Type B pancreatic cell (in vitro differentiated cells): ENCODE measurements at regions not wholly inside any gene's neighbourhood (a gene's known extent, or its start where the extent isn't known, plus 50 kb on each side); places are given as distances from the start of the nearest gene placed in this dataset.
"Not testable (repeated sequence)": the region's sequence is repeated elsewhere in the genome, so short reads cannot be mapped to it uniquely, and the experiment has no call there.

Experiments
- DNase-seq: peaks from one replicate; pipeline ENCODE4 v3.0.0; 2021; ENCODE audit warnings: mixed read lengths; ENCODE audit not compliant: unreplicated experiment; ENCODE audit errors: extremely low spot score
- H3K27ac Mint-ChIP-seq: 2 replicates; pipeline ENCODE4 v1.8.0; 2021; ENCODE audit warnings: mild to moderate bottlenecking, mixed read lengths
- H3K27me3 Mint-ChIP-seq: 2 replicates; pipeline ENCODE4 v1.8.0; 2021; ENCODE audit warnings: mixed read lengths
- H3K36me3 Mint-ChIP-seq: 2 replicates; pipeline ENCODE4 v1.8.0; 2021; ENCODE audit warnings: mixed read lengths
- H3K4me1 Mint-ChIP-seq: one replicate; pipeline ENCODE4 v1.8.0; 2021; ENCODE audit warnings: mixed read lengths; ENCODE audit not compliant: unreplicated experiment
- H3K4me3 Mint-ChIP-seq: 2 replicates; pipeline ENCODE4 v1.8.0; 2021; ENCODE audit warnings: mild to moderate bottlenecking, mixed read lengths
- H3K9me3 Mint-ChIP-seq: 2 replicates; pipeline ENCODE4 v1.8.0; 2021; ENCODE audit warnings: mixed read lengths
- CTCF ChIP-seq: fragments of 200-600 bp; sonication (generic); conservative IDR thresholded peaks from 2 replicates; pipeline ENCODE4 v1.5.0; 2021; ENCODE audit warnings: antibody characterized with exemption, mild to moderate bottlenecking

GRCh38 chr4:17232566-17233253 is 279.2 kb downstream of the QDPR start:
- no peaks in the 10 kb centered on the region for H3K36me3 Mint-ChIP-seq
- no peaks in the 10 kb centered on the region for H3K9me3 Mint-ChIP-seq
- H3K27ac Mint-ChIP-seq: no peak overlapping the region
- H3K27me3 Mint-ChIP-seq: no peaks in the 10 kb centered on the region
- peaks cover 19% of the 10 kb centered on the region for H3K4me1 Mint-ChIP-seq
- DNase-seq: no peak
- H3K4me3 Mint-ChIP-seq: no peak overlapping the region
- no peak for TF ChIP-seq CTCF

- peaks cover 19% of the 10 kb centered on the region for H3K4me1 Mint-ChIP-seq
- not testable (repeated sequence) for DNase-seq, H3K27ac Mint-ChIP-seq, H3K36me3 Mint-ChIP-seq, H3K27me3 Mint-ChIP-seq, H3K4me3 Mint-ChIP-seq, H3K9me3 Mint-ChIP-seq
These were observed 279.9 kb downstream of the QDPR start for GRCh38 chr4:17231880-17232475.

GRCh38 chr4:17230727-17231126 is 281.2 kb downstream of the QDPR start:
- Mint-ChIP-seq H3K36me3 (no peaks in the 10 kb centered on the region), H3K4me3 (no peak overlapping the region), H3K27me3 (no peaks in the 10 kb centered on the region), H3K27ac (no peak overlapping the region), H3K4me1 (peaks cover 19% of the 10 kb centered on the region), H3K9me3 (no peaks in the 10 kb centered on the region)
- no peak for DNase-seq
- TF ChIP-seq CTCF: no peak

- Mint-ChIP-seq H3K4me1 (no peaks in the 10 kb centered on the region), H3K36me3 (no peaks in the 10 kb centered on the region), H3K9me3 (peaks cover 4% of the 10 kb centered on the region), H3K4me3 (no peak overlapping the region), H3K27ac (no peak overlapping the region), H3K27me3 (no peaks in the 10 kb centered on the region)
- no peak for DNase-seq
- TF ChIP-seq CTCF: no peak
These were observed 291.1 kb downstream of the QDPR start for GRCh38 chr4:17220816-17221215.

GRCh38 chr4:17218786-17219185 is 293.1 kb downstream of the QDPR start:
- no peaks in the 10 kb centered on the region for H3K36me3 Mint-ChIP-seq
- H3K4me3 Mint-ChIP-seq: no peak overlapping the region
- TF ChIP-seq CTCF: no peak
- H3K27me3 Mint-ChIP-seq: no peaks in the 10 kb centered on the region
- H3K27ac Mint-ChIP-seq: no peak overlapping the region
- DNase-seq: no peak
- H3K4me1 Mint-ChIP-seq: no peaks in the 10 kb centered on the region
- peaks cover 4% of the 10 kb centered on the region for H3K9me3 Mint-ChIP-seq

- no peak for DNase-seq
- H3K4me1 Mint-ChIP-seq: no peaks in the 10 kb centered on the region
These were observed 304.8 kb downstream of the QDPR start for GRCh38 chr4:17206829-17207801.

More at GRCh38 chr4:17206829-17207801, 304.8 kb downstream of the QDPR start:
- no peaks in the 10 kb centered on the region for H3K36me3 Mint-ChIP-seq
- TF ChIP-seq CTCF: no peak
- H3K27ac Mint-ChIP-seq: no peak overlapping the region
- peaks cover 6% of the 10 kb centered on the region for H3K27me3 Mint-ChIP-seq
- H3K4me3 Mint-ChIP-seq: no peak overlapping the region
- no peaks in the 10 kb centered on the region for H3K9me3 Mint-ChIP-seq
